Fibroblast of gingiva (primary cell): ENCODE measurements at regions not wholly inside any gene's neighbourhood (a gene's known extent, or its start where the extent isn't known, plus 50 kb on each side); places are given as distances from the start of the nearest gene placed in this dataset.

Experiments
- DNase-seq: peaks from one replicate; pipeline ENCODE4 v3.0.0-alpha.2; 2011; ENCODE audit warnings: low read depth

GRCh38 chr17:71158437-71158836 is 962.4 kb upstream of the SOX9 start:
- no peak for DNase-seq

GRCh38 chr17:71163121-71163812 is 957.6 kb upstream of the SOX9 start:
- no peak for DNase-seq

DNA sequence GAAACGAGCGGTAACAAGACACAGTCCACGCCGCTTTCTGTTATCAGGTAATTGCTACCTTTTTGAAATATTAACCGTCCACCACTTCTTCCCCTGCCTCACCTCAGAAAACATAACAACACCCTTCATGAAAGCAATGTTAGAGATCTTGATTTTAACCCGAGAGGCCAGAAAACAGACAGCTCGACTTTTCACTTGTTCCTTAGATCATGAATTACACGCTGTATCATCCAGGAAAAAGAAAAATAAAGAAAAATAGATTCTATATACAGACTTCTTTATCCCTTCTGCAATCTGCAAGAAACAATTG is 957.1 kb upstream of the SOX9 start:
- DNase-seq: no peak

- no peak for DNase-seq
Measured at GRCh38 chr17:71164561-71164960, 956.3 kb upstream of the SOX9 start.

GRCh38 chr17:71166311-71166710 is 954.5 kb upstream of the SOX9 start:
- no peak for DNase-seq

DNA sequence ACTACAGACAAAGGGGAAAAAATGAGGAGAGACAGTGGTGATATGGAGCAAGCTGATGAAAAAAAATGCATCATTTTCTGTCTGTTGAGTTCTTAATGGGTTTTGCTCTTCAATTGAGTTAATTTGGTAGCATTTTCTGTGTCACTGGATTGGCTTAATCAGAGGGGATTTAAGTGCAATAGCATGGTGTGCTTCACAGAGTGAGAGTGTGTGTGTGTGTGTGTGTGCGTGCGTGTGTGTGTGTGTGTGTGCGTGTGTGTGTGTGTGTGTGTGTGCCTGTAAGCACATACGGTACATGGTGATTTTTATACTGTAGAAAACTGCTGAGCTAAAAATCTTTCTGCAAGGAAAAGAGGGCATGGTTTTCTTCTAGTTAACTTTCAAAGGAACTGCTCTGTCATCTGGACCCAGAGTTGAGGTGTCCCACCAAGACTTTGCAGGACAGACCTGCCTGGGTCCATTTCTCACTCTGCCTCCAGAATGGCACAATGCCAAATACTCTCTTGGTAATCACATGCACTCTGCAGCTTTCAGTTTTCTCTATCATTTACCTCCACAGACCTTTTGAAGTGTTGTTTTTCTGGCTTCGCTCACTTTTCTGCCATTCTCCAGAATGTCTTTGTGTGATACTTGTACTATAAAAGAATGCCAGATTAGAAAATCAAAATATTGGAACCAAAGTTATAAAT is 952.6 kb upstream of the SOX9 start:
- no peak for DNase-seq

- no peak for DNase-seq
Measured at GRCh38 chr17:71170070-71170469, 950.8 kb upstream of the SOX9 start.

DNA sequence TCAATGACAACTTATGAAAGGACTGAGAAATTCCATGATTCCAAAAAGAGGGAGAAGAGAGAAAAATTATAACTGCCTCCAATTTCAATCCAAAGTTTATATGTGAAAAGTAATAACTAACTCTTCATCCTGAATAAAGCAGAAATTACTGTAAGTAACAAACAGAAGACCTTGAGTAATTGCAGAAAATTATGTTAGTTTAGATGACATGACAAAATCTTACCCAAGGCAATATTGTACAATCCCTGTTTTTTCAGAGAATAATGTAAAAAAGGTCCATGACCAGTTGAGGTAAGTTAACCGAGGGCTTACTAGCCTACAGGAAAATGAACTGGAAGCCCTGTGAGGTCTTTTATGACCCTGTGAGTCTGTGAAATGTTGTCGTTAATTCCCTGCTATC is 949.5 kb upstream of the SOX9 start:
- no peak for DNase-seq

- DNase-seq: no peak
Measured at GRCh38 chr17:71173991-71174390, 946.8 kb upstream of the SOX9 start.

GRCh38 chr17:71176331-71176730 is 944.5 kb upstream of the SOX9 start:
- DNase-seq: no peak

- no peak for DNase-seq
Measured at GRCh38 chr17:71176928-71177443, 943.8 kb upstream of the SOX9 start.

GRCh38 chr17:71180801-71181385 is 939.9 kb upstream of the SOX9 start:
- peak; percentile 69 for DNase-seq

DNA sequence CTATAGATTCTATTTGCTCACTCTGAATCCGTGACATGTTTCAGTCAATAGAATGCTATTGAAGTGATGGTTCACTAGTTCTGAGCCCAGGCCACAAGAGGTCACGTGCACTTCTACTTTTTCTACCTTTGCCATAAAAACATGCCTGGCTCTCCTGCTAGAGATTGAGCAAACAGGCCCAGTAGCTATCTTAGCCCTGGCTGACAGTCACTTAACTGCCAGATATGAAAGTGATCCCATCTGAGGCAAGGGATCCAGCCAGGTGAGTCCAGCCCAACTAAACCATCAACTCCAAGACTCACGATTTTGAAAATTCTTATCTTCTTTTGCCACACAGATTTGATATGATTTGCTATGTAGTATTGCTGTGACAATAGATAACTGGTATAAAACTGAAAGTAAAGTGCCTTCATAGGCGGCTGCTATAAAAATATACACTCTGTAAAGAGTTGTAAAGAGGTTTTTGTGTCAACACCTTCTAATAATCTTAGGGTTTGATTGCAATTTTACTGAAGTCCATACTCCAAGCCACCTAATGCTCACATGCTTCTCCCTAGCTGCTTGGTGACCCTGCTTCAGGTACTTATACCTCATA is 937.7 kb upstream of the SOX9 start:
- no peak for DNase-seq

DNA sequence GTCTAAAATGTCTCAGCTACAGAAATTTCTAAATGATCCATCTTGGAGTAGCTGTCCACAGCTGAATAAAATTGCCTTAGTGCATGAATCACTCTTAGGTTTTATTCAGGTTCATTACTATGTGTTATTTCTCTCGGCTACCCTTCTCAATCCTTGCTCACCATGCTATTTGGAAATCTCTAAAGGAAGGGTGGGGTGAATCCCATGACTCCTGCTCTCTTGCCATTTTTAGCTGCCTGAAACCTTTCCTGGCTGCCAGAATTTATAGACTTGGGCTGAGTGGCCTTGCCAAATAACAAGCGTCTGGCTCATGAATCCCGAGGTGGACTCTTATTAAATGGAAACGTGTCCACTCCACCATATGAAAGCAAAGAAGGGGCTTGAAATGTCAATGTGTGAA is 936.1 kb upstream of the SOX9 start:
- DNase-seq: no peak

DNA sequence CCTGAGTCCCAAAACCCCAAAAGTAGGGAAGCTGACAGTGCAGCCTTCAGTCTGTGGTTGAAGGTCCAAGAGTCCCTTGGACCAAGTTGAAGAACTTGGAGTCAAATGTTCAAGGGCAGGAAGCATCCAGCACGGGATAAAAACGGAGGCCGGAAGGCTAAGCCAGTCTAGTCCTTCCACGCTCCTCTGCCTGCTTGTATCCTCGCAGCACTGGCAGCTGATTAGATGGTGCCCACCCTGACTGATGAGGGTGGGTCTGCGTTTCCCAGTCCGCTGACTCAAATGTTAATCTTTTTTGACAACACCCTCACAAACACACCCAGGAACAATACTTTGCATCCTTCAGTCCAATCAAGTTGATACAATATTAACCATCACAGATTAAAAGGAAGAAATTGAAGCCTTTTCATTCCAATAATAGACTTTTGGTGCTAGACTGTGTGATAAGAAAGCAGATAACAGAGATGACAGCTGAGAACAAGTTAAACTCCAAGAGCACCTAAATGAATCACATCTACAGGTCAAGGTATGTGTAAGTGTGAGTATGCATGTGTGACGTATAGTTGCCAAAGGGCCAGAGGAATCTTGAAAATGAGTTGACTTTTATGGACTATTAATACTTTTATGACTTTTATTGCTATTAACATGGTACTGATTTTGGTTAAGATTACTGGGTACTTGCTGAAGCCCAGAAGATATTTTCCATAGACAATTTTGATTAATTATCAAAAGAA is 933.5 kb upstream of the SOX9 start:
- DNase-seq: no peak

- peak; percentile 71 for DNase-seq
Measured at GRCh38 chr17:71188811-71189492, 931.9 kb upstream of the SOX9 start.

DNA sequence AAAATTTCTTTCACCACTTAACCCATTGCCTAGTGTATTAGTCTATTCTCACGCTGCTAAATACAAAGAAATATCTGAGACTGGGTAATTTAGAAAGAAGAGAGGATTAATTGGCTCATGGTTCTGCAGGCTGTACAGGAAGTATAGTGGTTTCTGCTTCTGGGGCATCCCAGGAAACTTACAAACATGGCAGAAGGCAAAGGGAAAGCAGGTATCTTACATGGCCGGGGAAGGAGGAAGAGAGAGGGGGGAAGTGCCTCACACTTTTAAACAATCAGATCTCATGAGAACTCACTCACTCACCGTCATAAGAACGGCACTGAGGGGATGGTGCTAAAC is 931.4 kb upstream of the SOX9 start:
- DNase-seq: no peak

- DNase-seq: no peak
Measured at GRCh38 chr17:71192039-71192555, 928.7 kb upstream of the SOX9 start.

- no peak for DNase-seq
Measured at GRCh38 chr17:71192848-71193247, 928.0 kb upstream of the SOX9 start.

GRCh38 chr17:71200597-71200996 is 920.2 kb upstream of the SOX9 start:
- no peak for DNase-seq

- no peak for DNase-seq
Measured at GRCh38 chr17:71201639-71202038, 919.2 kb upstream of the SOX9 start.

DNA sequence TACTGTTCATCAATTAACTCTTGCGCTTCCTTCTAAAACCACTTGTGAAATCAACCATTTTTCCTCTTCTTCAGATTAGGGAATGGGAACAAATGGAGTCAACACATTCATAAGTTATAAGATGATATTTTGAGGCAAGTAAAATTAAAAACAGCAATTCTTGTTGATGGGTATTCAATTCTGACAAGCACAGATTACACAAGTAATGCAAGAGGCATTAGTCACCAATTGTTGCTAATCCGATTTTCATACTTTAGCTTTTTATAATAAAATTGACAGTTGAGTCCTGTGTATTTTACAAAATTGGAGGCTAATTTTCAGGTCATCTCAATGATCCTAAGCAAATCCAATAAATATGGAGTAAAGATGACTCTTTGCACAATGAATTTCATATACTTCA is 918.4 kb upstream of the SOX9 start:
- peak; percentile 3 for DNase-seq
